ENCODE measurements at regions not wholly inside any gene's neighbourhood (a gene's known extent, or its start where the extent isn't known, plus 50 kb on each side); places are given as distances from the start of the nearest gene placed in this dataset.

DNA sequence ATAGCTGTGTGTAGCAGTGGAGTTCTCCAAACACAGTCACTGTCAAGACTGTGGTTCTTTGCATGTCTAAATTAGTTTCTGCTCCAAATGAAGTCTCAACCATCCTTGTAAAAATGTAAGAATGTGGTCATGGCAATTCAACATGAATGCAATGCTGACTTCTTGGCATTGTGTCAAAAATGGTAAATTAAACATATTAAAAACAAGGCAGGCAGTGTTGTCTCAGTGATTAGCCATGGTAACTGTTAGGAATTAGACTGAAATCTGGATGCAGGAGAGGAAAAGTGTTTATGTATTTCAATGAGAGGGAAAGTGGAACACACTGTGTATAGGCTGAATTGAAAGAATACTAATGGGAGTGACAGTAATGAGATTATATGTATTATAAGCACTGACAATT lies 597.2 kb downstream of the EDEM1 start:
- Histone ChIP-seq H3K27ac (no peak overlapping the region), H3K9me3 (no peaks in the 10 kb centered on the region), H3K4me3 (no peak overlapping the region), H3K4me1 (no peaks in the 10 kb centered on the region), H3K36me3 (no peaks in the 10 kb centered on the region), H3K27me3 (no peaks in the 10 kb centered on the region)
- ATAC-seq: no peak
- DNase-seq: no peak
- intact Hi-C loops (cut with DNase I): loop anchor here in 1 of 10 donors (10.0 kb wide), 1 partner anchor 60 kb away; no protein-coding TSS in a partner anchor
- TF ChIP-seq, protein P1, sequence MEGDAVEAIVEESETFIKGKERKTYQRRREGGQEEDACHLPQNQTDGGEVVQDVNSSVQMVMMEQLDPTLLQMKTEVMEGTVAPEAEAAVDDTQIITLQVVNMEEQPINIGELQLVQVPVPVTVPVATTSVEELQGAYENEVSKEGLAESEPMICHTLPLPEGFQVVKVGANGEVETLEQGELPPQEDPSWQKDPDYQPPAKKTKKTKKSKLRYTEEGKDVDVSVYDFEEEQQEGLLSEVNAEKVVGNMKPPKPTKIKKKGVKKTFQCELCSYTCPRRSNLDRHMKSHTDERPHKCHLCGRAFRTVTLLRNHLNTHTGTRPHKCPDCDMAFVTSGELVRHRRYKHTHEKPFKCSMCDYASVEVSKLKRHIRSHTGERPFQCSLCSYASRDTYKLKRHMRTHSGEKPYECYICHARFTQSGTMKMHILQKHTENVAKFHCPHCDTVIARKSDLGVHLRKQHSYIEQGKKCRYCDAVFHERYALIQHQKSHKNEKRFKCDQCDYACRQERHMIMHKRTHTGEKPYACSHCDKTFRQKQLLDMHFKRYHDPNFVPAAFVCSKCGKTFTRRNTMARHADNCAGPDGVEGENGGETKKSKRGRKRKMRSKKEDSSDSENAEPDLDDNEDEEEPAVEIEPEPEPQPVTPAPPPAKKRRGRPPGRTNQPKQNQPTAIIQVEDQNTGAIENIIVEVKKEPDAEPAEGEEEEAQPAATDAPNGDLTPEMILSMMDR (IDR thresholded peaks at IDR 0.05): no peak
- TF ChIP-seq POLR2A (IDR thresholded peaks at IDR 0.05): no peak

DNA sequence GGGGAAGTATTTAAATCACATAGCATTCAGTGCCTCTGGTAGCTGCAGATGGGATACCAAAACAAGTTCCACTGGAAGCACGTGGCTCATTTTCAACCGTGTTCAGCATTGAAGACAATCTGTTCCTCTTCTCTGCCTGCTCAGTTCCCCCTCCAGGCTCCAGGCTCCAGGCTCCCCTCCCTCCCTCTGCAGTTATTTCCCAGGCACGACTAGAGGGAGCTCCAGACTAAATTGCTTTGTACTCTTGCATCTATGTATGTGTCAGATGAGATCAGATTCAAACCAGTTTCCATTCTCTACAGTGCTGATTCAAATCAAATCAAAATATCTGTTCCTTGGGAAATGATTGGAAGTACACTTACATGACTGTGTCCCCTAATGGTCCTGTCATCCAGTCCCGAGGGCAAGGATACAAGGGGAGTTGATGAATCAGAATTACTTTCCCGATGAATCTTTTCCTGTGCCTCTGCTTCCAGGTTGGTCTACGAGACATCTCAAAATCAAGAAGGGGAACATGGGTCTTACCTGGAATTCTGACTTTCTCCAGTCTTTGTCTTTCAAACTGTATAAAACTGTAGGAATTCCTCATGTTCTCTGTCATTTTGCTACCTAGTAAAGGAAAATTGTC lies 600.5 kb downstream of the EDEM1 start:
- TF ChIP-seq, protein P1 (IDR thresholded peaks at IDR 0.05): peak in 1 of 12 donors; percentile 11
- TF ChIP-seq POLR2A (IDR thresholded peaks at IDR 0.05): no peak
- no peaks in the 10 kb centered on the region for H3K4me1 ChIP-seq
- H3K9me3 ChIP-seq: no peaks in the 10 kb centered on the region
- intact Hi-C loops (cut with DNase I): loop anchor here in 1 of 10 donors (10.0 kb wide), 1 partner anchor 63 kb away; no protein-coding TSS in a partner anchor
- no peaks in the 10 kb centered on the region for H3K36me3 ChIP-seq
- DNase-seq (peak in 4 of 5 donors; percentile 19 to 31 (median 26)), ATAC-seq (peak in 2 of 4 donors; percentile 48 to 66)
- H3K27me3 ChIP-seq: no peaks in the 10 kb centered on the region
- H3K4me3 ChIP-seq: no peak overlapping the region
- WGBS, 4 donors: 36 to 41% (median 38%) methylated on average over 6 of the region's 6 CpGs
- H3K27ac ChIP-seq: no peak overlapping the region

DNA sequence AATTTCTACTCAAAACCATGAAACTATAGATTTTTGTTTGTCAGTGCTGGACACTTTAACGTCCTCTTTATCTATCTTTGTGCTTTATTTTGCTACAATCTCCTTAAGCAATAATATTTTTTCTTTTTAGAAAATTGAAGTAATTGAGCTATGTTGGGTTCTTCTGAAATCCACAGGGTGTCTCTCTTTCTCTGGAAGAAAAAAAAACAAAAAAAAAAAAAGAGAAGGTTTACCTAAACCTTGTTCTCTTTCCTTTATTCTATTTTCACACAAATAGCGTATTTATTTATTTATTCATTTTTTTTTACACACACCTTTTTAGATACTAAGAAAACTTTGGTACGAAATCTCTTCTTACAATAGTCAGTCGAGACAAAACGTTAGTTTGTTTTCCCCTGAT lies 601.0 kb downstream of the EDEM1 start:
- no peak overlapping the region for H3K4me3 ChIP-seq
- intact Hi-C loops (cut with DNase I): loop anchor here in 1 of 10 donors (10.0 kb wide), 1 partner anchor 64 kb away; no protein-coding TSS in a partner anchor
- no peak overlapping the region for H3K27ac ChIP-seq
- DNase-seq: no peak
- no peaks in the 10 kb centered on the region for H3K27me3 ChIP-seq
- ATAC-seq: no peak
- no peak for TF ChIP-seq POLR2A (IDR thresholded peaks at IDR 0.05)
- TF ChIP-seq, protein P1 (IDR thresholded peaks at IDR 0.05): no peak
- 60 to 70% (median 65%) methylated on average over 5 of the region's 5 CpGs for WGBS, 4 donors
- no peaks in the 10 kb centered on the region for H3K9me3 ChIP-seq
- no peaks in the 10 kb centered on the region for H3K36me3 ChIP-seq
- no peaks in the 10 kb centered on the region for H3K4me1 ChIP-seq

DNA sequence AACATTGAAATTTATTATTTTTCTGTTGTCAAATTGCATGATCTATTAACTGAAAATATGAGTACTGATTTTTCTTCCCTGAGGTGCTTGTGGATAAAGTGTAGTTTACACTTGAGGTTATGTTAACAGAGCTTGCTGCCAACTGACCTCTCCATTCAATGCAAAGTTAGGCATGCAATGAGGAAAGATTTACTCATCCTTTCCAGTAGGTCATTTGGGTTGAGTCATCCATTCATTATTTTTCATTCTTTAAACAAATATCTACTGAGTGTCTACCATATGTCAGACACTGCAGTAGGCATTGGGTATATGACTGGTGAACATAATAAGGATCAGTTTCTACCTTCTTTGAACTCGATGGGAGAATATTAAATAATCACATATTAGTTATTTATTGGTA lies 604.1 kb downstream of the EDEM1 start:
- ATAC-seq: no peak
- H3K4me3 ChIP-seq: no peak overlapping the region
- WGBS, 4 donors: 70 to 81% (median 72%) methylated on average over 1 of the region's 1 CpG
- no peak overlapping the region for H3K27ac ChIP-seq
- intact Hi-C loops (cut with DNase I): no loop called here
- no peak for DNase-seq
- H3K9me3 ChIP-seq: no peaks in the 10 kb centered on the region
- TF ChIP-seq, protein P1 (IDR thresholded peaks at IDR 0.05): no peak
- TF ChIP-seq POLR2A (IDR thresholded peaks at IDR 0.05): no peak
- no peaks in the 10 kb centered on the region for H3K4me1 ChIP-seq
- H3K27me3 ChIP-seq: no peaks in the 10 kb centered on the region
- no peaks in the 10 kb centered on the region for H3K36me3 ChIP-seq
